Transverse colon (tissue), 4 donors: ENCODE measurements at regions not wholly inside any gene's neighbourhood (a gene's known extent, or its start where the extent isn't known, plus 50 kb on each side); places are given as distances from the start of the nearest gene placed in this dataset.

Experiments
- DNase-seq: peaks from one replicate; pipeline ENCODE4 v3.0.0-alpha.2; 2019
- H3K27ac ChIP-seq, 4 donors: fragments of 200-600 bp; sonication (generic); 2 replicates each; pipeline ENCODE4 v1.5.1; 2016 to 2018; ENCODE audit warnings: inconsistent platforms in 4 of 4
- H3K27me3 ChIP-seq: fragments of 200-600 bp; sonication (generic); 2 replicates; pipeline ENCODE4 v1.5.1; 2017; ENCODE audit warnings: inconsistent platforms
- H3K36me3 ChIP-seq, 4 donors: fragments of 200-600 bp; sonication (generic); 2 replicates each; pipeline ENCODE4 v1.5.1; 2017 to 2019; ENCODE audit warnings: inconsistent platforms in 4 of 4
- H3K4me1 ChIP-seq, 4 donors: fragments of 200-600 bp; sonication (generic); 2 replicates each; pipeline ENCODE4 v1.5.1; 2017 to 2020; ENCODE audit warnings: inconsistent platforms in 4 of 4
- H3K4me3 ChIP-seq, 4 donors: fragments of 200-600 bp; sonication (generic); 1 replicate in 1 of 4; 2 replicates in 3 of 4; pipeline versions ENCODE4 v1.5.1 to v1.6.1; 2017 to 2019; ENCODE audit warnings: inconsistent platforms in 4 of 4
- H3K9me3 ChIP-seq, 2 donors: fragments of 200-600 bp; sonication (generic); 2 replicates each; pipeline ENCODE4 v1.5.1; 2017 to 2019; ENCODE audit warnings: inconsistent platforms in 2 of 2
- EP300 ChIP-seq: sonication (generic); formaldehyde crosslinking; IDR thresholded peaks from one replicate; pipeline ENCODE4 v1.6.1; 2017; ENCODE audit warnings: antibody characterized with exemption, low read depth
- POLR2A ChIP-seq: fragments of 450-650 bp; IDR thresholded peaks from one replicate; pipeline ENCODE4 v1.6.1; 2016; ENCODE audit warnings: antibody characterized with exemption, mild to moderate bottlenecking, moderate library complexity
- POLR2AphosphoS5 ChIP-seq, 3 donors: sonication (generic); formaldehyde crosslinking; IDR thresholded peaks; one replicate each; pipeline ENCODE4 v1.6.1; 2016; ENCODE audit warnings: antibody characterized with exemption in 3 of 3
- WGBS, 2 donors: methylation state at CpG; one replicate each; pipeline ENCODE4 v1.1.5; 2018; ENCODE audit warnings: low coverage in 1 of 2; 5-methylcytosine and 5-hydroxymethylcytosine counted together
- in situ Hi-C, 4 donors: fragments of 200-750 bp; cut with MboI; loops; one replicate each; pipeline versions ENCODE4 v1.15.0 to v1.15.1; 2017; ENCODE audit warnings: low sequenced_read_pairs in 3 of 4, low pct_ligation_motif_present in 1 of 4, low pct_unique_long_range_greater_than_20kb in 1 of 4
- intact Hi-C: fragments of 100-400 bp; cut with DNase I; formaldehyde crosslinking; loops from one replicate; pipeline ENCODE4 v1.15.1; 2023; ENCODE audit warnings: low total_unique reads
- TF ChIP-seq, protein P1 (sequence below), 5 experiments: fragments of 200-600 bp in 3 of 5; fragments of 450-650 bp in 2 of 5; sonication (generic) in 3 of 5; IDR thresholded peaks; 1 replicate in 2 of 5; 2 replicates in 3 of 5; pipeline ENCODE4 v1.5.1; 2016 to 2017; ENCODE audit warnings: antibody characterized with exemption in 5 of 5, inconsistent platforms in 3 of 5, mild to moderate bottlenecking in 2 of 5, moderate library complexity in 1 of 5

DNA sequence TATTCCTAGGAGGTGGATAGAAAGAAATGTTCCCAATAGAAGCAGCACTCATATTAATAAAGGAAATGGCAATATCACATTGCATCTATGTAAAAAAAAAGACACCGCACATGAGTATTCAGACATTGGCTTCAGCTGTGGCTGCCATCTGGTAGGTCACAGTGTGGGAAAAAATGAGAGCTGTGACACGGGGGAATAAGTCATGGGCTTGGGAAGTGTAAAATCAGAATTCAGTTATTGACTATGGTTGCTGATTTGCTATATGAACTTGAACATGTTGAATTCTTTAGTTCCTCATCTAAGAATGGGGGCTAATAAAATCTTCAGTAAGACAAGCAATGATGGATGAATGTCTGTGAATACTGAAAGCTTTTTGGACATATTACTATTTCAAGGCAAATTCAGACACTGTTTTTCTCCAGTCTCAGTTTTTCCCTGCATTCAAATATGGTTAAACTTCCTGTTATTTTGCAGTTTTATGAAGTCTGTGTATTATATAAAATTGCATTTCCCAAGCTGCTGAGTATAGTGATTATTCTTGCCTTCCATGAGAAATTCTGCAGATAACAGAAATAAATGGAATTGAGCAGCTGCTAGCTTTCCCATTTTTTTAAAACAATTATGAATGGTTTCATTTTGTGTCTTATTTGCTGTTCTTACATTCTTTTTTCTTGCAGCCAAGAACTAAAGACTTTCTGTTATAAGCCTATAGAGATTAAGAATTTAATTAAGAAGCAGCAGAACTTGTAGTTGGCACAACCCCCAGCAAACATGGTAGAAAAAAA, 221.0 kb downstream of the ANKRD50 start:
- TF ChIP-seq, protein P1, sequence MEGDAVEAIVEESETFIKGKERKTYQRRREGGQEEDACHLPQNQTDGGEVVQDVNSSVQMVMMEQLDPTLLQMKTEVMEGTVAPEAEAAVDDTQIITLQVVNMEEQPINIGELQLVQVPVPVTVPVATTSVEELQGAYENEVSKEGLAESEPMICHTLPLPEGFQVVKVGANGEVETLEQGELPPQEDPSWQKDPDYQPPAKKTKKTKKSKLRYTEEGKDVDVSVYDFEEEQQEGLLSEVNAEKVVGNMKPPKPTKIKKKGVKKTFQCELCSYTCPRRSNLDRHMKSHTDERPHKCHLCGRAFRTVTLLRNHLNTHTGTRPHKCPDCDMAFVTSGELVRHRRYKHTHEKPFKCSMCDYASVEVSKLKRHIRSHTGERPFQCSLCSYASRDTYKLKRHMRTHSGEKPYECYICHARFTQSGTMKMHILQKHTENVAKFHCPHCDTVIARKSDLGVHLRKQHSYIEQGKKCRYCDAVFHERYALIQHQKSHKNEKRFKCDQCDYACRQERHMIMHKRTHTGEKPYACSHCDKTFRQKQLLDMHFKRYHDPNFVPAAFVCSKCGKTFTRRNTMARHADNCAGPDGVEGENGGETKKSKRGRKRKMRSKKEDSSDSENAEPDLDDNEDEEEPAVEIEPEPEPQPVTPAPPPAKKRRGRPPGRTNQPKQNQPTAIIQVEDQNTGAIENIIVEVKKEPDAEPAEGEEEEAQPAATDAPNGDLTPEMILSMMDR (IDR thresholded peaks at IDR 0.05): no peak
- TF ChIP-seq EP300: no peak
- no peak for TF ChIP-seq POLR2A
- TF ChIP-seq POLR2AphosphoS5 (IDR thresholded peaks at IDR 0.05): no peak
- intact Hi-C loops (no loop called here), in situ Hi-C loops (no loop called here)
- no peaks in the 10 kb centered on the region for H3K27me3 ChIP-seq
- H3K9me3 ChIP-seq: no peaks in the 10 kb centered on the region
- H3K4me1 ChIP-seq: no peaks in the 10 kb centered on the region
- no peak for DNase-seq
- no peak overlapping the region for H3K27ac ChIP-seq
- 74 to 90% methylated on average over 1 to 2 of the region's 2 CpGs for WGBS, 2 donors
- H3K36me3 ChIP-seq: no peaks in the 10 kb centered on the region
- H3K4me3 ChIP-seq: no peak overlapping the region

DNA sequence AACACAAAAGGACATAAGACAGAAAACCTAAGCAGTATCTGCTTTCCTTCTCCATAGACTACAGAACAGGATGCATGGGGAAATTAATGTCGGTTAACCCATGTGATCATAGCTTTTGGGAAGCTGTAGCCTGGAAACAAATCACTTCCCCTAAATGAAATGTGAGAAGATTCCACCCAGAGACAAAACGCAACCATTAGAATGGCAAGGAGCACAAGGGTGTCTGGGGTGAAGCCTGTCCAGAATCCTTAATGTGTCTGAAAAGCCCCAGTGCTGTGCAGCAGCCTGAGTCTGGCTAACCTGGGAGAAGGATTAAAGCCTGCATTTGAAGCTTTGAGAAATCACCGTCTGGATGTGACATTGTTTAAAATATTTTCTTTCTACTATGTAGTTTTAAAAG, 213.3 kb downstream of the ANKRD50 start:
- H3K9me3 ChIP-seq: no peaks in the 10 kb centered on the region
- H3K4me1 ChIP-seq: no peaks in the 10 kb centered on the region
- no peaks in the 10 kb centered on the region for H3K27me3 ChIP-seq
- no peak overlapping the region for H3K27ac ChIP-seq
- in situ Hi-C loops: no loop called here
- TF ChIP-seq POLR2A (no peak), POLR2AphosphoS5 (IDR thresholded peaks at IDR 0.05) (no peak), EP300 (no peak)
- TF ChIP-seq, protein P1 (IDR thresholded peaks at IDR 0.05): no peak
- H3K36me3 ChIP-seq: no peaks in the 10 kb centered on the region
- intact Hi-C loops: no loop called here
- H3K4me3 ChIP-seq: no peak overlapping the region
- WGBS, 2 donors: 38 to 49% methylated on average over 2 to 3 of the region's 3 CpGs
- DNase-seq: no peak

DNA sequence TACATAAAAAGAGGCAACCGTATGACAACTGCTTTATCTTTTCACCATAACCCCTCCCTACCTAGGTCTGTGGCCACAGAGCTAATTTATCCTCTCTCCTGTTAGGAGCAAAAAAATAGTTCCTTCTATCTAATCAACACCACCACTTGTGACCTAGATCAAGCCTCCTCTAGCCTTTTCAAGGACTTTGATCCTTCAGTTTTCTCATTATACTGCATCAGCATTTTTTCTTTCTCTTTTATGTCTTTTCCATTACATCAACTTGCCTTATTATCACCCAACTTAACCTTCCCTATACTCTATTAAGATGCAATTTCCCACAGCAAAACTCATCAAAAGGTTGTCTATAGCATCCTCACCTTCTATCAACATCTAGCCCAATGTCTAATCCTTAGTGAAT, 211.0 kb downstream of the ANKRD50 start:
- Histone ChIP-seq H3K27me3 (no peaks in the 10 kb centered on the region), H3K36me3 (no peaks in the 10 kb centered on the region), H3K4me1 (no peaks in the 10 kb centered on the region), H3K27ac (no peak overlapping the region), H3K4me3 (no peak overlapping the region), H3K9me3 (no peaks in the 10 kb centered on the region)
- 80 to 88% methylated on average over 1 of the region's 1 CpG for WGBS, 2 donors
- in situ Hi-C loops (no loop called here), intact Hi-C loops (no loop called here)
- DNase-seq: no peak
- TF ChIP-seq POLR2AphosphoS5 (IDR thresholded peaks at IDR 0.05) (no peak), EP300 (no peak), POLR2A (no peak)
- TF ChIP-seq, protein P1 (IDR thresholded peaks at IDR 0.05): no peak

DNA sequence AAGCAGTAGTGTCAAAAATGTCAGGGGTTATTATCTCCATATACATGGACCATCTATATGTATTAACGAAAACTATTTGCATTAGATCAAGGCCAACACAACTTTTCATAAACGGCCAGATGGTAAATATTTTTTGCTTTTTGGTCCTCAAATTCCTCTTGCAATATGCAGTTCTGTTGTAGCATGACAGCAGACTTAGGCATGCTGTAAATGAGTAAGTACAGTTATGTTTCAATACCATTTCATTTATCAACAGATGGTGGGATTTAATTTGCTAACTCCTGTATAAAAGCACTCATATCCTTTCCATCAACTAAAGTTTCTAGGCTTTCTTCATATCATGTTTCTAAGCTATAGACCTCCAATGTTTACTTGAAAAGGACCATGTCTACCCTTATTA, 208.1 kb downstream of the ANKRD50 start:
- H3K4me3 ChIP-seq: no peak overlapping the region
- H3K27ac ChIP-seq: no peak overlapping the region
- no peaks in the 10 kb centered on the region for H3K9me3 ChIP-seq
- in situ Hi-C loops (no loop called here), intact Hi-C loops (no loop called here)
- H3K36me3 ChIP-seq: no peaks in the 10 kb centered on the region
- DNase-seq: no peak
- no peaks in the 10 kb centered on the region for H3K4me1 ChIP-seq
- TF ChIP-seq, protein P1 (IDR thresholded peaks at IDR 0.05): no peak
- no peak for TF ChIP-seq POLR2A
- TF ChIP-seq POLR2AphosphoS5 (IDR thresholded peaks at IDR 0.05): no peak
- no peak for TF ChIP-seq EP300
- WGBS, 2 donors: 70 to 95% methylated on average over 2 of the region's 2 CpGs
- no peaks in the 10 kb centered on the region for H3K27me3 ChIP-seq
